Thymus (tissue), 11 donors: ENCODE measurements at regions not wholly inside any gene's neighbourhood (a gene's known extent, or its start where the extent isn't known, plus 50 kb on each side); places are given as distances from the start of the nearest gene placed in this dataset.
"Not testable (repeated sequence)": the region's sequence is repeated elsewhere in the genome, so short reads cannot be mapped to it uniquely, and the experiment has no call there.

Source experiments
- DNase-seq, 9 donors: peaks; one replicate each; pipeline ENCODE4 v3.0.0-alpha.2; 2013; ENCODE audit warnings: low spot score in 9 of 9, low read depth in 6 of 9, missing footprints in 1 of 9
- H3K27ac ChIP-seq, 2 donors: one replicate each; pipeline ENCODE4 v1.5.1; 2013; ENCODE audit warnings: control low read depth in 1 of 2, low read depth in 1 of 2, low read length in 1 of 2, mild to moderate bottlenecking in 1 of 2, moderate library complexity in 1 of 2
- H3K27me3 ChIP-seq, 2 donors: one replicate each; pipeline ENCODE4 v1.5.1; 2013; ENCODE audit warnings: low read length in 1 of 2; ENCODE audit not compliant: control insufficient read depth in 2 of 2, insufficient read depth in 1 of 2
- H3K36me3 ChIP-seq, 2 donors: one replicate each; pipeline ENCODE4 v1.5.1; 2013; ENCODE audit warnings: low read length in 1 of 2, mild to moderate bottlenecking in 1 of 2, moderate library complexity in 1 of 2; ENCODE audit not compliant: control insufficient read depth in 2 of 2, insufficient read depth in 2 of 2
- H3K4me1 ChIP-seq, 2 donors: one replicate each; pipeline ENCODE4 v1.5.1; 2013; ENCODE audit warnings: low read length in 2 of 2; ENCODE audit not compliant: control insufficient read depth in 2 of 2, insufficient read depth in 2 of 2
- H3K4me3 ChIP-seq, 2 donors: one replicate each; pipeline ENCODE4 v1.5.1; 2013; ENCODE audit warnings: low read length in 2 of 2, control low read depth in 1 of 2, mild to moderate bottlenecking in 1 of 2
- H3K9me3 ChIP-seq, 2 donors: one replicate each; pipeline ENCODE4 v1.5.1; 2013; ENCODE audit warnings: low read length in 1 of 2, mild to moderate bottlenecking in 1 of 2; ENCODE audit not compliant: control insufficient read depth in 2 of 2, insufficient read depth in 1 of 2
- WGBS: extraction: QIAGEN DNeasy Blood & Tissue Kit; methylation state at CpG from one replicate; pipeline ENCODE4 v1.1.7; 2013; 5-methylcytosine and 5-hydroxymethylcytosine counted together
- donor health status: healthy.

DNA sequence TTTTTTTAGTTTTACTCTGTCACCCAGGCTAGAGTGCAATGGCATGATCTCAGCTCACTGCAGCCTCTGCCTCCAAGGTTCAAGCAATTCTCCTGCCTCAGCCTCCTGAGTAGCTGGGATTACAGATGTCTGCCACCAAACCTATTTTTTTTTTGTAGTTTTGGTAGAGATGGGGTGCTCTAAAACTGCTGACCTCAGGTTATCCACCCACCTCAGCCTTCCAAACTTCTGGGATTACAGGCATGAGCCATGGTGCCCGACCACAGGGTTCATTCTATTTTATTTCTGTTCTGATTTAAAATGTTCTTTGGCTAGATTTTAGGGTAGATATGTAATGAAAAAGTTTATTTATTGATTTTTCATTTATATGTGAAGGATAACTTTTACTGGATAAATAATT is 1062.8 kb upstream of the NOVA1 start:
- peaks cover 0 to 3% of the 10 kb centered on the region in 2 donors for H3K9me3 ChIP-seq
- WGBS, result 86% methylated on average over 1 of the region's 1 CpG
- no peak for DNase-seq
- no peak overlapping the region for H3K27ac ChIP-seq
- H3K36me3 ChIP-seq, result no peaks in the 10 kb centered on the region
- no peaks in the 10 kb centered on the region for H3K4me1 ChIP-seq
- no peaks in the 10 kb centered on the region for H3K27me3 ChIP-seq
- H3K4me3 ChIP-seq, result no peak overlapping the region

DNA sequence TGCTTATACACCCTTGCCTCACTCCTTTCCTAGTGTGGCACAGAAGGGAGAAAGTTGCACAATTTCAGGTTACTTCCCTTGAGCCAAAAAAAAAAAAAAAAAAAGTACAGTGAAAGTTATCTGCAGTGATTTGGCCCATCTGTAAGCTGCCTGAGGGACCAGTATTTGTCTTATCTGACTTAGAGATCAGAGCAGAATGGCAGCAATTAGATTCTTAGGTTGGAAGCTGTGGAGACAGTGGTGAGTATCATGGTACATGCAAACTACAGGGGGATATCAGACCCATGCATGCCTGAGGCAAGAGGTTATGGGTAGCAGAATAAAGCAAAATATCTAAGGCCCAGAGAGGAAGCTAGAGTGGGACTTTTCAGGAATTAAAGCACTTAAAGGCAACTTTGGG is 1070.7 kb upstream of the NOVA1 start:
- Histone ChIP-seq H3K9me3 (no peaks in the 10 kb centered on the region), H3K27me3 (no peaks in the 10 kb centered on the region), H3K36me3 (no peaks in the 10 kb centered on the region), H3K4me1 (no peaks in the 10 kb centered on the region), H3K4me3 (no peak overlapping the region), H3K27ac (no peak overlapping the region)
- no peak for DNase-seq

DNA sequence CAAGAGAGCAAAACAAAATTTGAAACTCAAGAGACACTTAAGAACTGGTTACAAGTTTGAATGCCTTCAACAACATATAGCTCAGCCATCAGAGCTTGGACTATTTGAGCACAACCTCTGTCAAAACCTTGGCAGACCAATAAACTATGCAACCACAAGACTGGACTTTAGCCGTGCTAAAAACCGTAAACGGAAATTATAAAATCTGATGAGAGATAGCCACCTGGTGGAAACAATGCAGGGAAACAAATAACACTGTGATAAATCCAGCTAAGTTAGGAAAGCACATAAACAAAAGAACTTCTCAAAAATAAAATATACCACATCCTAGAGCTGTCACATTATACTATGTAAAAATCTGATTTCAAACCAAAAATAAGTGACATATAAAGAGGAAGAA is 1074.2 kb upstream of the NOVA1 start:
- no peaks in the 10 kb centered on the region for H3K36me3 ChIP-seq
- 25% methylated on average over 3 of the region's 3 CpGs for whole genome bisulfite sequencing
- DNase-seq, result no peak
- no peak overlapping the region for H3K27ac ChIP-seq
- H3K27me3 ChIP-seq, result no peaks in the 10 kb centered on the region
- no peaks in the 10 kb centered on the region for H3K4me1 ChIP-seq
- H3K4me3 ChIP-seq, result no peak overlapping the region
- no peaks in the 10 kb centered on the region for H3K9me3 ChIP-seq

DNA sequence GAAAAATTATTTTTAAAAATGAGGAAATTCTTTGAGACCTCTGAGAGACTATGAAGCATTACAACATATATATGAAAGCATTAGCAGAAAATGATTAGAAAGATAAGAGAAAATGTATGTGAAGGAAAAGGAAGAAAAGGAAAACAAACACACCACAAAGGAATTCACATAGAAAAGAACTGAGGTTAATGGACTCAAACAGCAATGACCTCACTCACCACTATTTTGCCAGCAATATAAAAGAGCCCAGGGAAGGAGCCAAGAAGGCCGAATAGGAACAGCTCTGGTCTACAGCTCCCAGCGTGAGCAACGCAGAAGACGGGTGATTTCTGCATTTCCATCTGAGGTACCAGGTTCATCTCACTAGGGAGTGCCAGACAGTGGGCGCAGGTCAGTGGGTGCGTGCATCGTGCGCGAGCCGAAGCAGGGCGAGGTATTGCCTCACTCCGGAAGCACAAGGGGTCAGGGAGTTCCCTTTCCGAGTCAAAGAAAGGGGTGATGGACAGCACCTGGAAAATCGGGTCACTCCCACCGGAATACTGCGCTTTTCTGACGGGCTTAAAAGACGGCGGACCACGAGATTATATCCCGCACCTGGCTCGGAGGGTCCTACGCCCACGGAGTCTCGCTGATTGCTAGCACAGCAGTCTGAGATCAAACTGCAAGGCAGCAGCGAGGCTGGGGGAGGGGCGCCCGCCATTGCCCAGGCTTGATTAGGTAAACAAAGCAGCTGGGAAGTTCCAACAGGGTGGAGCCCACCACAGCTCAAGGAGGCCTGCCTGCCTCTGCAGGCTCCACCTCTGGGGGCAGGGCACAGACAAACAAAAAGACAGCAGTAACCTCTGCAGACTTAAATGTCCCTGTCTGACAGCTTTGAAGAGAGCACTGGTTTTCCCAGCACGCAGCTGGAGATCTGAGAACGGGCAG is 1075.2 kb upstream of the NOVA1 start:
- WGBS, result 94% methylated on average over 30 of the region's 30 CpGs
- not testable (repeated sequence) for H3K36me3 ChIP-seq, H3K9me3 ChIP-seq, H3K27ac ChIP-seq, H3K27me3 ChIP-seq, DNase-seq, H3K4me1 ChIP-seq, H3K4me3 ChIP-seq

DNA sequence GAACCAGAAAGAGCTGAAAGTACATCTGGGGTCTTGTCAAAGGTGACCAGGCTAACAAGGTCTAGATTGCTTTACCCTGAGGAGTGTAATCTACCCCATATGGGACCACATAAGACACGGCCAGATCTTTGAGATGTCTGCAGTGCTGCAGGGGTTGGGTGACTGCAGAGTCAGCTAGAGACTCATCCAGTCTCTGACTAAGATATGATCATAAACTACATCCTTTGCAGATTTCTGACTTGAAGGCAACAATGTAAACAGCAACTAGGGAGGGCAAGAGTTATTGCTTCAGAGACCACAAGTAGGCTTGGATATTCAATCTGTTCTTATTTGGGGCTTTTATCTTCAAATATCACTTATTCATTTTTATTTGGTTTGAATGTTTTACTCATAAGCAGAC is 1080.5 kb upstream of the FOXG1 start:
- Histone ChIP-seq H3K27me3 (no peaks in the 10 kb centered on the region), H3K4me1 (no peaks in the 10 kb centered on the region), H3K36me3 (no peaks in the 10 kb centered on the region), H3K9me3 (no peaks in the 10 kb centered on the region), H3K27ac (no peak overlapping the region), H3K4me3 (no peak overlapping the region)
- no peak for DNase-seq
- 78% methylated on average over 1 of the region's 1 CpG for WGBS

DNA sequence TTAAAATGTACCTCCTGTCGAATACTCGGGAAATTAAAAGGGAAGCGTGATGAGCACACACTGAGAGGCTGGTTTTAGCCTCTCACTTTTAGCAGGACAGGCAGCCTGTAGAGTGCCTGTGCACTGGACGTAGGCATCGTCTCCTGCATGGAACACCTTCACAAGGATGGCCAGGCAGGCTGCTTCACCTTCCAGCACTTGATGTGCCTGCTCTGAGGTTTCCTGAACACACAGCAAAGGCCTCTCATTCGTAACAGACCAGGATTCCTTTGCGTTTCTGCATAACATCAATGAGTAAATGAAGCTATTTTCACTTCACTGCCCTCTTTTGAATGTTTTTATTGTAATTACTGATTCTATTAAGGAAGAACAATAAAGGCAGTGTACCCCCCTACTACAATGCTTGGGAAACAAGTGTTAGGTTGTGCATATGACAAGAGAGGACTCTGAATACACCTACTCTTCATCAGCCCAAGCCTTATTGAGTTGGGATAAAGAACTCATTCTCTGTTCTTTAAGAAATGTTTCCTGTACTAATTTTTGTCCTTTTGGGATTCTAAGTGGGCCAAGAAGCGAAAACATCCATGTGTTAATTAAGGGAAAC is 1077.6 kb upstream of the FOXG1 start:
- WGBS, result 94% methylated on average over 8 of the region's 8 CpGs
- Histone ChIP-seq H3K4me1 (no peaks in the 10 kb centered on the region), H3K27ac (no peak overlapping the region), H3K9me3 (no peaks in the 10 kb centered on the region), H3K4me3 (no peak overlapping the region), H3K36me3 (no peaks in the 10 kb centered on the region), H3K27me3 (no peaks in the 10 kb centered on the region)
- no peak for DNase-seq

DNA sequence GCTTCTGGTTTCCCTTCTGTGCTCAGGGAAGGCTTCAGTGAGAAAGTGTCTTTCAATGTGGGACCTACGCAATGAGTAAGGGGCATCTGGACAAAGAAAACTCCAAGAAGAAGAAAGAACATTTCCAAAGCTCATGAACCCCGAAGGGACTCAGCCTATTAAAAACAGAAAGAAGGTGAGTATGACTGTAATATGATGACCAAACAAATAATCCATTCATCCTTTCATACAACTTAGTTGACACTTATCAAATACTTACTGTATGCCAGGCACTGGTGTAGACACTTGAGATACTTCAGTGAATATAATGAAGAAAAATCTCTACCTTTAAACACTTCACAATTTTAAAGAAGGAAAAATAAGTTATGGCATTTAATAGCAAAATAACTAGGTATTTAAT is 1054.2 kb upstream of the FOXG1 start:
- no peaks in the 10 kb centered on the region for H3K4me1 ChIP-seq
- no peaks in the 10 kb centered on the region for H3K27me3 ChIP-seq
- no peak overlapping the region for H3K27ac ChIP-seq
- H3K36me3 ChIP-seq, result no peaks in the 10 kb centered on the region
- peaks cover 0 to 7% of the 10 kb centered on the region in 2 donors for H3K9me3 ChIP-seq
- WGBS, result 92% methylated on average over 2 of the region's 2 CpGs
- no peak overlapping the region for H3K4me3 ChIP-seq
- no peak for DNase-seq

DNA sequence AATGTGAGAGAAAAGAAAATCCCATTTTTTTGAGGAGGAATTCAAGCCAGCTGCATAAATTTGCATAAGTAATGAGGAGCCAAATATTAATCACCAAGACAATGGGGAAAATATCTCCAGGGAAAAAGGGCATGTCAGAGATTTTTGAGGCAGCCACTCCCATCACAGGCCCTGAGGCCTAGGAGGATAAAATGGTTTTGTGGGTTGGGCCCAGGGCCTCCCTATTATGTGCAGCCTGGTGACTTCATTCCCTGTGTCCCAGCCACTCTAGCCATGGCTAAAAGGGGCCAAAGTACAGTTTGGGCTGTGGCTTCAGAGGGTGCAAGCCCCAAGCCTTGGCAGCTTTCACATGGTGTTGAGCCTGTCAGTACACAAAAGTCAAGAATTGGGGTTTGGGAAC is 1051.0 kb upstream of the FOXG1 start:
- no peak for DNase-seq
- Histone ChIP-seq H3K4me1 (no peaks in the 10 kb centered on the region), H3K27ac (no peak overlapping the region), H3K9me3 (peaks cover 0 to 7% of the 10 kb centered on the region in 2 donors), H3K36me3 (no peaks in the 10 kb centered on the region), H3K27me3 (no peaks in the 10 kb centered on the region), H3K4me3 (no peak overlapping the region)

DNA sequence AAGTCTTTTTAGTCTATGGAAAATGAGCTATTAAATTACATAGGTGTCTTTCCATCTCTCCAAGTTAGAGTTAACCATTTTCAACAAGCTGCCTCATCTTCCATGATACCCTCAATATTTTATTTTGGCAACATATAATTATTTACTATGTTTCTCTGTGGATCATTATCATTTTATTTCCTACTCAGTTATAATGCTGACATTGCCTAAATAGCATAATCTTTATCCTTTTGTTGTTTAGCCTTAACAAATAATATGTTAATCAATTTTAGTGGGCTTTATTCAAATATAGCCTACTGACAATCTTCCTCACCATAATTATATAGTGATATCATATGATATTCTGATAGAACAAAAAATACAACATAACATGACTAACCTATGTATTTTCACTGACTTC is 1044.8 kb upstream of the FOXG1 start:
- H3K9me3 ChIP-seq, result no peaks in the 10 kb centered on the region
- no peaks in the 10 kb centered on the region for H3K4me1 ChIP-seq
- H3K27ac ChIP-seq, result no peak overlapping the region
- DNase-seq, result no peak
- no peaks in the 10 kb centered on the region for H3K27me3 ChIP-seq
- H3K4me3 ChIP-seq, result no peak overlapping the region
- no peaks in the 10 kb centered on the region for H3K36me3 ChIP-seq
